K562 (cell line): ENCODE measurements at regions not wholly inside any gene's neighbourhood (a gene's known extent, or its start where the extent isn't known, plus 50 kb on each side); places are given as distances from the start of the nearest gene placed in this dataset.

Source experiments
- ATAC-seq: fragments of 200-7000 bp; cut with Tn5 transposase; 3 replicates; pipeline ENCODE4 v1.9.1; 2020; ENCODE audit warnings: moderate library complexity
- BruUV-seq: library from RNA; stranded (reverse); fragments of 400-500 nt; replicated peaks from 2 replicates; lab custom pipeline; 2021; lab: Mats Ljungman, UMichigan
- CTCF ChIA-PET: fragments of 300-600 bp; formaldehyde crosslinking; extraction: SDS; loops from one replicate; lab custom pipeline; 2021; ENCODE audit warnings: low intra/inter-chr PET ratio; lab: Yijun Ruan, JAX
- POLR2A ChIA-PET: fragments of 300-600, 350-650 bp; sonication (Branson Sonifier 250); formaldehyde crosslinking; extraction: SDS; loops from one replicate; lab custom pipeline; 2021; ENCODE audit warnings: antibody characterized with exemption, inconsistent platforms; lab: Yijun Ruan, JAX
- DNase-seq, 4 experiments: peaks; one replicate each; pipeline versions ENCODE4 v3.0.0 to v3.0.0-alpha.2; 2011 to 2018; ENCODE audit warnings: low spot score in 3 of 4, mixed read lengths in 3 of 4; ENCODE audit errors: extremely low read depth in 1 of 4
- FAIRE-seq: peaks from 2 replicates; lab custom pipeline; 2011; peaks lifted over from hg19 to GRCh38; lab: Jason Lieb, UNC
- H2AFZ ChIP-seq: 2 replicates; pipeline ENCODE4 v1.6.0; 2011; ENCODE audit warnings: low read depth, low read length, control low read depth, inconsistent platforms
- H3K27ac ChIP-seq: fragments of 200-600 bp; 3 replicates; pipeline ENCODE4 v1.8.0; 2011; ENCODE audit warnings: low read depth, mild to moderate bottlenecking, control low read depth, inconsistent platforms, low read length, moderate library complexity, mixed read lengths; ENCODE audit errors: extremely low read depth
- H3K27me3 ChIP-seq, 2 experiments: fragments of 300-600 bp in 1 of 2; 2 replicates in 1 of 2; 3 replicates in 1 of 2; pipeline versions ENCODE4 v1.6.0 to v1.8.0; 2011; ENCODE audit warnings: inconsistent platforms in 2 of 2, low read length in 2 of 2, mild to moderate bottlenecking in 1 of 2, mixed read lengths in 1 of 2, moderate library complexity in 1 of 2; ENCODE audit not compliant: control insufficient read depth in 2 of 2, insufficient read depth in 2 of 2
- H3K36me3 ChIP-seq: fragments of 300-600 bp; 3 replicates; pipeline ENCODE4 v1.8.0; 2011; ENCODE audit warnings: mild to moderate bottlenecking, low read length, inconsistent platforms; ENCODE audit not compliant: control insufficient read depth, insufficient read depth
- H3K4me1 ChIP-seq, 2 experiments: fragments of 200-600 bp in 1 of 2; replicated peaks in 1 of 2; 2 replicates in 1 of 2; 3 replicates in 1 of 2; pipeline versions ENCODE4 v1.5.1 to v1.8.0; 2011; ENCODE audit warnings: inconsistent platforms in 2 of 2, low read length in 2 of 2, mild to moderate bottlenecking in 1 of 2, mixed read lengths in 1 of 2, moderate library complexity in 1 of 2; ENCODE audit not compliant: control insufficient read depth in 2 of 2, insufficient read depth in 2 of 2
- H3K4me2 ChIP-seq: 2 replicates; pipeline ENCODE4 v1.6.1; 2011; ENCODE audit warnings: low read length, control low read depth, inconsistent platforms, mixed read lengths; ENCODE audit not compliant: insufficient read depth
- H3K4me3 ChIP-seq: fragments of 200-600 bp; sonication (generic), shearing (Covaris generic); 2 replicates; pipeline ENCODE4 v1.5.1; 2016; ENCODE audit warnings: control low read depth, inconsistent platforms
- H3K79me2 ChIP-seq: fragments of 200-600 bp; 3 replicates; pipeline ENCODE4 v1.8.0; 2011; ENCODE audit warnings: low read length, inconsistent platforms; ENCODE audit not compliant: control insufficient read depth, insufficient read depth
- H3K9ac ChIP-seq, 2 experiments: 2 replicates each; pipeline versions ENCODE4 v1.6.0 to v1.6.1; 2011; ENCODE audit warnings: low read depth in 2 of 2, low read length in 2 of 2, control low read depth in 1 of 2, inconsistent platforms in 1 of 2, mild to moderate bottlenecking in 1 of 2, mixed read lengths in 1 of 2; ENCODE audit not compliant: insufficient read depth in 1 of 2
- H3K9me1 ChIP-seq: one replicate; pipeline ENCODE4 v1.6.0; 2011; ENCODE audit warnings: inconsistent platforms, mild to moderate bottlenecking, low read length, moderate library complexity; ENCODE audit not compliant: control insufficient read depth, insufficient read depth
- H3K9me3 ChIP-seq: replicated peaks from 2 replicates; pipeline ENCODE4 v1.5.1; 2011; ENCODE audit warnings: low read depth, low read length, inconsistent platforms; ENCODE audit not compliant: control insufficient read depth, insufficient read depth
- H4K20me1 ChIP-seq: replicated peaks from 2 replicates; pipeline ENCODE4 v1.6.1; 2011; ENCODE audit warnings: low read length, inconsistent platforms, mixed read lengths; ENCODE audit not compliant: control insufficient read depth, insufficient read depth
- ARNT ChIP-seq, 2 experiments: fragments of 450-650 bp; IDR thresholded peaks; 2 replicates each; pipeline ENCODE4 v1.6.1; 2016; ENCODE audit warnings: mild to moderate bottlenecking in 1 of 2
- BRD4 ChIP-seq: fragments of 200-600 bp; sonication (generic); IDR thresholded peaks from 2 replicates; pipeline ENCODE4 v1.6.1; 2017; ENCODE audit warnings: inconsistent platforms
- FOXM1 ChIP-seq, 2 experiments: fragments of 450-650 bp in 1 of 2; sonication (generic) in 1 of 2; formaldehyde crosslinking in 1 of 2; IDR thresholded peaks; 2 replicates each; pipeline versions ENCODE4 v1.6.1 to v1.9.0; 2017 to 2022; ENCODE audit warnings: low read depth in 2 of 2, mild to moderate bottlenecking in 2 of 2, missing genetic modification reagents in 1 of 2, moderate library complexity in 1 of 2
- KLF1 ChIP-seq: fragments of 450-650 bp; IDR thresholded peaks from 2 replicates; pipeline ENCODE4 v1.6.1; 2016; ENCODE audit warnings: missing genetic modification characterization, missing compliant biosample characterization
- NCOR1 ChIP-seq: fragments of 450-650 bp; IDR thresholded peaks from 2 replicates; pipeline ENCODE4 v1.6.1; 2016; ENCODE audit warnings: mild to moderate bottlenecking, moderate library complexity
- SP2 ChIP-seq: IDR thresholded peaks from 2 replicates; pipeline ENCODE4 v1.6.1; 2011; ENCODE audit warnings: mild to moderate bottlenecking, low read depth, low read length, moderate library complexity; ENCODE audit not compliant: poor library complexity, severe bottlenecking; ENCODE audit errors: extremely low read depth
- STAT5A ChIP-seq: IDR thresholded peaks from 2 replicates; pipeline ENCODE4 v1.6.1; 2012; ENCODE audit warnings: low read length, inconsistent platforms, borderline replicate concordance
- TARDBP ChIP-seq: fragments of 450-650 bp; IDR thresholded peaks from 2 replicates; pipeline ENCODE4 v1.6.1; 2016
- TRIM28 ChIP-seq: fragments of 450-650 bp; IDR thresholded peaks from 2 replicates; pipeline ENCODE4 v1.6.1; 2017
- ZNF431 ChIP-seq: sonication (generic); formaldehyde crosslinking; IDR thresholded peaks from 2 replicates; pipeline ENCODE4 v1.8.0; 2022; ENCODE audit warnings: mild to moderate bottlenecking, missing genetic modification reagents
- ZNF766 ChIP-seq: fragments of 200-800 bp; sonication (Bioruptor generic); conservative IDR thresholded peaks from 2 replicates; pipeline ENCODE4 v1.6.1; 2016; ENCODE audit warnings: missing genetic modification characterization, missing compliant biosample characterization
- WGBS: fragments of 100-300 bp; shearing (Covaris generic); methylation state at CpG from one replicate; pipeline ENCODE4 v1.1.6; 2016; ENCODE audit warnings: low coverage, mixed read lengths; ENCODE audit not compliant: insufficient coverage; ENCODE audit errors: missing lambda C conversion rate; 5-methylcytosine and 5-hydroxymethylcytosine counted together
- in situ Hi-C: fragments of 300-500 bp; cut with MboI; formaldehyde crosslinking; loops from 4 replicates; pipeline ENCODE4 v1.15.0; 2018; ENCODE audit warnings: inconsistent platforms, mixed read lengths
- intact Hi-C: fragments of 100-400 bp; cut with micrococcal nuclease; formaldehyde crosslinking; loops from 2 replicates; pipeline ENCODE4 v1.14.2; 2022
- TF ChIP-seq, protein P1 (sequence below): fragments of 450-650 bp; conservative IDR thresholded peaks from 2 replicates; pipeline ENCODE4 v1.6.1; 2016; ENCODE audit warnings: missing genetic modification characterization, low read depth, mild to moderate bottlenecking, missing compliant biosample characterization, moderate library complexity
- TF ChIP-seq, protein P2 (sequence below), 2 experiments: fragments of 450-650 bp; IDR thresholded peaks; 2 replicates each; pipeline ENCODE4 v1.6.1; 2016
- TF ChIP-seq, protein P3 (sequence below): sonication (generic); formaldehyde crosslinking; IDR thresholded peaks from 2 replicates; pipeline ENCODE4 v1.8.0; 2022; ENCODE audit warnings: mild to moderate bottlenecking, missing genetic modification reagents
- TF ChIP-seq, protein P4 (sequence below): fragments of 150-350 bp; conservative IDR thresholded peaks from 2 replicates; pipeline ENCODE4 v1.6.1; 2014; ENCODE audit warnings: low read length

DNA sequence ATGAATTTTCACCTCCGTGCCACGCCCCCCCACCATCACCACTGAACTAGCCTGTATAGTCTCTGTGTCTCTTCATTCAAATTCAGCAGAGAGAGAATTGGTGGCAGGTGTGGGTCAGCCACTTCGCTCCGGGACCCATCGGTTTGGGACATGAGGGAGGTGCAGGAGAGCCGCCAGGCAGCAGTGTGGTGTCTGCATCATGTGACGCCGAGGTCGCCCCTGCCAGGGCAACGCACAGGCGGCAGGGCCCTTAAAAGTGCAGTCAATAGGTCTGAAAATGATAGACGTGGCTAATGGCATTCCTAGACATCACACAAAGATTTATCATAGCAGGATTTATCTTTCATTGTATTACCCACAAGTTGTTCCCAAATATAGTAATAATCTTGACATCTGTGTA lies 100.6 kb upstream of the RNF32 start:
- no peak overlapping the region for H3K4me3 ChIP-seq
- FAIRE-seq (no peak), ATAC-seq (no peak), DNase-seq (no peak)
- TF ChIP-seq TARDBP (no peak), FOXM1 (IDR thresholded peaks at IDR 0.05; ENCODE audit: low read depth) (no peak), FOXM1 (CRISPR knock-in tag; IDR thresholded peaks at IDR 0.05; ENCODE audit: low read depth) (no peak), BRD4 (no peak), ZNF431 (CRISPR knock-in tag) (no peak), KLF1 (tag) (no peak), NCOR1 (no peak), ZNF766 (CRISPR knock-in tag) (no peak), SP2 (no peak), ARNT (IDR thresholded peaks at IDR 0.05) (no peak), STAT5A (no peak), TRIM28 (no peak)
- TF ChIP-seq, protein P1, sequence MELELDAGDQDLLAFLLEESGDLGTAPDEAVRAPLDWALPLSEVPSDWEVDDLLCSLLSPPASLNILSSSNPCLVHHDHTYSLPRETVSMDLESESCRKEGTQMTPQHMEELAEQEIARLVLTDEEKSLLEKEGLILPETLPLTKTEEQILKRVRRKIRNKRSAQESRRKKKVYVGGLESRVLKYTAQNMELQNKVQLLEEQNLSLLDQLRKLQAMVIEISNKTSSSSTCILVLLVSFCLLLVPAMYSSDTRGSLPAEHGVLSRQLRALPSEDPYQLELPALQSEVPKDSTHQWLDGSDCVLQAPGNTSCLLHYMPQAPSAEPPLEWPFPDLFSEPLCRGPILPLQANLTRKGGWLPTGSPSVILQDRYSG, result no peak
- TF ChIP-seq, protein P2, sequence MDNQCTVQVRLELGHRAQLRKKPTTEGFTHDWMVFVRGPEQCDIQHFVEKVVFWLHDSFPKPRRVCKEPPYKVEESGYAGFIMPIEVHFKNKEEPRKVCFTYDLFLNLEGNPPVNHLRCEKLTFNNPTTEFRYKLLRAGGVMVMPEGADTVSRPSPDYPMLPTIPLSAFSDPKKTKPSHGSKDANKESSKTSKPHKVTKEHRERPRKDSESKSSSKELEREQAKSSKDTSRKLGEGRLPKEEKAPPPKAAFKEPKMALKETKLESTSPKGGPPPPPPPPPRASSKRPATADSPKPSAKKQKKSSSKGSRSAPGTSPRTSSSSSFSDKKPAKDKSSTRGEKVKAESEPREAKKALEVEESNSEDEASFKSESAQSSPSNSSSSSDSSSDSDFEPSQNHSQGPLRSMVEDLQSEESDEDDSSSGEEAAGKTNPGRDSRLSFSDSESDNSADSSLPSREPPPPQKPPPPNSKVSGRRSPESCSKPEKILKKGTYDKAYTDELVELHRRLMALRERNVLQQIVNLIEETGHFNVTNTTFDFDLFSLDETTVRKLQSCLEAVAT (IDR thresholded peaks at IDR 0.05), result no peak
- TF ChIP-seq, protein P3, sequence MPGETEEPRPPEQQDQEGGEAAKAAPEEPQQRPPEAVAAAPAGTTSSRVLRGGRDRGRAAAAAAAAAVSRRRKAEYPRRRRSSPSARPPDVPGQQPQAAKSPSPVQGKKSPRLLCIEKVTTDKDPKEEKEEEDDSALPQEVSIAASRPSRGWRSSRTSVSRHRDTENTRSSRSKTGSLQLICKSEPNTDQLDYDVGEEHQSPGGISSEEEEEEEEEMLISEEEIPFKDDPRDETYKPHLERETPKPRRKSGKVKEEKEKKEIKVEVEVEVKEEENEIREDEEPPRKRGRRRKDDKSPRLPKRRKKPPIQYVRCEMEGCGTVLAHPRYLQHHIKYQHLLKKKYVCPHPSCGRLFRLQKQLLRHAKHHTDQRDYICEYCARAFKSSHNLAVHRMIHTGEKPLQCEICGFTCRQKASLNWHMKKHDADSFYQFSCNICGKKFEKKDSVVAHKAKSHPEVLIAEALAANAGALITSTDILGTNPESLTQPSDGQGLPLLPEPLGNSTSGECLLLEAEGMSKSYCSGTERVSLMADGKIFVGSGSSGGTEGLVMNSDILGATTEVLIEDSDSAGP (CRISPR knock-in tag), result no peak
- TF ChIP-seq, protein P4, sequence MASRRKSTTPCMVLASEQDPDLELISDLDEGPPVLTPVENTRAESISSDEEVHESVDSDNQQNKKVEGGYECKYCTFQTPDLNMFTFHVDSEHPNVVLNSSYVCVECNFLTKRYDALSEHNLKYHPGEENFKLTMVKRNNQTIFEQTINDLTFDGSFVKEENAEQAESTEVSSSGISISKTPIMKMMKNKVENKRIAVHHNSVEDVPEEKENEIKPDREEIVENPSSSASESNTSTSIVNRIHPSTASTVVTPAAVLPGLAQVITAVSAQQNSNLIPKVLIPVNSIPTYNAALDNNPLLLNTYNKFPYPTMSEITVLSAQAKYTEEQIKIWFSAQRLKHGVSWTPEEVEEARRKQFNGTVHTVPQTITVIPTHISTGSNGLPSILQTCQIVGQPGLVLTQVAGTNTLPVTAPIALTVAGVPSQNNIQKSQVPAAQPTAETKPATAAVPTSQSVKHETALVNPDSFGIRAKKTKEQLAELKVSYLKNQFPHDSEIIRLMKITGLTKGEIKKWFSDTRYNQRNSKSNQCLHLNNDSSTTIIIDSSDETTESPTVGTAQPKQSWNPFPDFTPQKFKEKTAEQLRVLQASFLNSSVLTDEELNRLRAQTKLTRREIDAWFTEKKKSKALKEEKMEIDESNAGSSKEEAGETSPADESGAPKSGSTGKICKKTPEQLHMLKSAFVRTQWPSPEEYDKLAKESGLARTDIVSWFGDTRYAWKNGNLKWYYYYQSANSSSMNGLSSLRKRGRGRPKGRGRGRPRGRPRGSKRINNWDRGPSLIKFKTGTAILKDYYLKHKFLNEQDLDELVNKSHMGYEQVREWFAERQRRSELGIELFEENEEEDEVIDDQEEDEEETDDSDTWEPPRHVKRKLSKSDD, result no peak
- no peaks in the 10 kb centered on the region for H3K36me3 ChIP-seq
- no peak overlapping the region for H2AFZ ChIP-seq
- no peaks in the 10 kb centered on the region for H4K20me1 ChIP-seq
- no peaks in the 10 kb centered on the region for H3K9me1 ChIP-seq
- no peaks in the 10 kb centered on the region for H3K79me2 ChIP-seq
- H3K27ac ChIP-seq, result no peak overlapping the region
- peaks cover 0 to 4% of the 10 kb centered on the region in 2 experiments; a peak in 4 of 5 replicates for H3K4me1 ChIP-seq
- H3K4me2 ChIP-seq, result no peak overlapping the region
- in situ Hi-C loops, result no loop called here
- ChIA-PET CTCF (no interaction called here), POLR2A (no interaction called here)
- H3K9ac ChIP-seq, result no peak overlapping the region
- no TSS peak for BruUV-seq
- WGBS, result 1% methylated on average over 12 of the region's 12 CpGs
- no peaks in the 10 kb centered on the region for H3K9me3 ChIP-seq
- peaks cover 26 to 51% of the 10 kb centered on the region in 2 experiments for H3K27me3 ChIP-seq
- intact Hi-C loops, result loop anchor here (10.0 kb wide), 2 partner anchors 105 to 275 kb away; partner anchors contain the start of gene RNF32
